Vagina (tissue), 2 donors: ENCODE measurements at regions not wholly inside any gene's neighbourhood (a gene's known extent, or its start where the extent isn't known, plus 50 kb on each side); places are given as distances from the start of the nearest gene placed in this dataset.

Experiments
- DNase-seq, 2 donors: peaks; one replicate each; pipeline ENCODE4 v3.0.0-alpha.2; 2017; ENCODE audit errors: extremely low spot score in 2 of 2
- H3K27ac ChIP-seq: fragments of 200-600 bp; sonication (generic); one replicate; pipeline ENCODE4 v1.5.1; 2019
- H3K27me3 ChIP-seq: fragments of 200-600 bp; sonication (generic); one replicate; pipeline ENCODE4 v1.5.1; 2019
- H3K36me3 ChIP-seq, 2 donors: fragments of 200-600 bp; sonication (generic); one replicate each; pipeline ENCODE4 v1.5.1; 2017 to 2019
- H3K4me1 ChIP-seq: fragments of 200-600 bp; sonication (generic); one replicate; pipeline ENCODE4 v1.5.1; 2019
- H3K4me3 ChIP-seq, 2 donors: fragments of 200-600 bp; sonication (generic); 1 replicate in 1 of 2; 2 replicates in 1 of 2; pipeline ENCODE4 v1.5.1; 2016 to 2019
- H3K9me3 ChIP-seq: fragments of 200-600 bp; sonication (generic); one replicate; pipeline ENCODE4 v1.5.1; 2019
- CTCF ChIP-seq, 3 experiments: fragments of 450-650 bp in 2 of 3; fragments of 200-600 bp in 1 of 3; sonication (generic) in 1 of 3; IDR thresholded peaks; one replicate each; pipeline ENCODE4 v1.5.1; 2017 to 2019; ENCODE audit warnings: antibody characterized with exemption in 3 of 3, mild to moderate bottlenecking in 2 of 3, moderate library complexity in 2 of 3
- POLR2A ChIP-seq, 2 donors: fragments of 450-650 bp; IDR thresholded peaks; one replicate each; pipeline ENCODE4 v1.6.1; 2017; ENCODE audit warnings: antibody characterized with exemption in 2 of 2, mild to moderate bottlenecking in 2 of 2, moderate library complexity in 2 of 2
- POLR2AphosphoS5 ChIP-seq, 2 donors: sonication (generic); formaldehyde crosslinking; IDR thresholded peaks; one replicate each; pipeline ENCODE4 v1.9.0; 2017; ENCODE audit warnings: antibody characterized with exemption in 2 of 2, mild to moderate bottlenecking in 2 of 2, low read depth in 1 of 2; ENCODE audit not compliant: insufficient read depth in 1 of 2
- intact Hi-C: fragments of 100-400 bp; cut with DNase I; formaldehyde crosslinking; loops from one replicate; pipeline ENCODE4 v1.15.1; 2023

GRCh38 chr4:123747016-123747415 lies 350.4 kb downstream of the SPRY1 start:
- no peak for DNase-seq
- no peak overlapping the region for H3K4me3 ChIP-seq

GRCh38 chr4:123748806-123749205 lies 352.2 kb downstream of the SPRY1 start:
- Histone ChIP-seq H3K4me1 (peaks cover 13% of the 10 kb centered on the region), H3K36me3 (no peaks in the 10 kb centered on the region), H3K27me3 (no peaks in the 10 kb centered on the region), H3K27ac (no peak overlapping the region), H3K4me3 (no peak overlapping the region), H3K9me3 (no peaks in the 10 kb centered on the region)
- intact Hi-C loops, result no loop called here
- TF ChIP-seq CTCF (IDR thresholded peaks at IDR 0.05) (no peak), POLR2A (IDR thresholded peaks at IDR 0.05) (no peak), POLR2AphosphoS5 (IDR thresholded peaks at IDR 0.05; ENCODE audit: insufficient read depth in 1 of 2, low read depth in 1 of 2) (no peak)
- no peak for DNase-seq

More at GRCh38 chr4:123747016-123747415, 350.4 kb downstream of the SPRY1 start:
- H3K36me3 ChIP-seq, result no peaks in the 10 kb centered on the region
- H3K27me3 ChIP-seq, result no peaks in the 10 kb centered on the region
- intact Hi-C loops, result no loop called here
- TF ChIP-seq POLR2A (IDR thresholded peaks at IDR 0.05), result no peak
- TF ChIP-seq CTCF (IDR thresholded peaks at IDR 0.05), result no peak
- TF ChIP-seq POLR2AphosphoS5 (IDR thresholded peaks at IDR 0.05; ENCODE audit: insufficient read depth in 1 of 2, low read depth in 1 of 2), result no peak
- no peaks in the 10 kb centered on the region for H3K9me3 ChIP-seq
- no peak overlapping the region for H3K27ac ChIP-seq
- H3K4me1 ChIP-seq, result peaks cover 13% of the 10 kb centered on the region

- intact Hi-C loops, result no loop called here
- H3K27me3 ChIP-seq, result no peaks in the 10 kb centered on the region
- TF ChIP-seq CTCF (IDR thresholded peaks at IDR 0.05) (no peak), POLR2AphosphoS5 (IDR thresholded peaks at IDR 0.05; ENCODE audit: insufficient read depth in 1 of 2, low read depth in 1 of 2) (no peak), POLR2A (IDR thresholded peaks at IDR 0.05) (no peak)
- H3K9me3 ChIP-seq, result no peaks in the 10 kb centered on the region
- no peak overlapping the region for H3K4me3 ChIP-seq
- no peak for DNase-seq
- no peaks in the 10 kb centered on the region for H3K36me3 ChIP-seq
- peaks cover 8% of the 10 kb centered on the region for H3K4me1 ChIP-seq
- no peak overlapping the region for H3K27ac ChIP-seq
These were observed 352.8 kb downstream of the SPRY1 start for GRCh38 chr4:123749383-123749782.

GRCh38 chr4:123750044-123750443 lies 353.4 kb downstream of the SPRY1 start:
- no peak overlapping the region for H3K27ac ChIP-seq

GRCh38 chr4:123755655-123756054 lies 359.1 kb downstream of the SPRY1 start:
- H3K27ac ChIP-seq, result no peak overlapping the region
- no peak overlapping the region for H3K4me3 ChIP-seq
- H3K27me3 ChIP-seq, result no peaks in the 10 kb centered on the region
- TF ChIP-seq POLR2A (IDR thresholded peaks at IDR 0.05), result no peak
- TF ChIP-seq CTCF (IDR thresholded peaks at IDR 0.05), result no peak
- no peak for TF ChIP-seq POLR2AphosphoS5 (IDR thresholded peaks at IDR 0.05; ENCODE audit: insufficient read depth in 1 of 2, low read depth in 1 of 2)
- no peak for DNase-seq
- H3K36me3 ChIP-seq, result no peaks in the 10 kb centered on the region
- intact Hi-C loops, result no loop called here
- no peaks in the 10 kb centered on the region for H3K4me1 ChIP-seq
- H3K9me3 ChIP-seq, result no peaks in the 10 kb centered on the region

More at GRCh38 chr4:123750044-123750443, 353.4 kb downstream of the SPRY1 start:
- H3K27me3 ChIP-seq, result no peaks in the 10 kb centered on the region
- no peak for DNase-seq
- H3K9me3 ChIP-seq, result no peaks in the 10 kb centered on the region
- intact Hi-C loops, result no loop called here
- H3K4me1 ChIP-seq, result peaks cover 1% of the 10 kb centered on the region
- H3K4me3 ChIP-seq, result no peak overlapping the region
- no peak for TF ChIP-seq CTCF (IDR thresholded peaks at IDR 0.05)
- no peak for TF ChIP-seq POLR2AphosphoS5 (IDR thresholded peaks at IDR 0.05; ENCODE audit: insufficient read depth in 1 of 2, low read depth in 1 of 2)
- TF ChIP-seq POLR2A (IDR thresholded peaks at IDR 0.05), result no peak
- no peaks in the 10 kb centered on the region for H3K36me3 ChIP-seq
